OCI-LY1 (cell line): ENCODE measurements at regions not wholly inside any gene's neighbourhood (a gene's known extent, or its start where the extent isn't known, plus 50 kb on each side); places are given as distances from the start of the nearest gene placed in this dataset.
"Not testable (repeated sequence)": the region's sequence is repeated elsewhere in the genome, so short reads cannot be mapped to it uniquely, and the experiment has no call there.

ENCODE experiments used
- H2AFZ ChIP-seq: fragments of 200-600 bp; sonication (generic), shearing (Covaris generic); 2 replicates; pipeline ENCODE4 v1.6.0; 2014; ENCODE audit warnings: antibody characterized with exemption, mild to moderate bottlenecking, low read length
- H3F3A ChIP-seq: fragments of 200-600 bp; sonication (generic), shearing (Covaris generic); 2 replicates; pipeline ENCODE4 v1.6.0; 2014; ENCODE audit warnings: mild to moderate bottlenecking, antibody characterized with exemption, low read length, moderate library complexity; ENCODE audit not compliant: insufficient read depth
- H3K27ac ChIP-seq: fragments of 200-600 bp; sonication (generic); 2 replicates; pipeline ENCODE4 v1.5.1; 2014; ENCODE audit warnings: low read length, mixed run types, mild to moderate bottlenecking, low read depth; ENCODE audit not compliant: poor library complexity, severe bottlenecking
- H3K27me3 ChIP-seq: fragments of 200-600 bp; sonication (generic); 2 replicates; pipeline ENCODE4 v1.6.0; 2014; ENCODE audit warnings: antibody characterized with exemption, mild to moderate bottlenecking, low read length, moderate library complexity; ENCODE audit not compliant: insufficient read depth
- H3K36me3 ChIP-seq: fragments of 200-600 bp; sonication (generic); 2 replicates; pipeline ENCODE4 v1.6.1; 2014; ENCODE audit warnings: mild to moderate bottlenecking, antibody characterized with exemption, low read length, moderate library complexity, mixed read lengths; ENCODE audit not compliant: insufficient read depth
- H3K4me1 ChIP-seq: fragments of 200-600 bp; sonication (generic); 2 replicates; pipeline ENCODE4 v1.5.1; 2014; ENCODE audit warnings: mild to moderate bottlenecking, low read length, moderate library complexity; ENCODE audit not compliant: insufficient read depth, severe bottlenecking
- H3K4me2 ChIP-seq: fragments of 200-600 bp; sonication (generic), shearing (Covaris generic); 2 replicates; pipeline ENCODE4 v1.6.1; 2014; ENCODE audit warnings: low read length
- H3K4me3 ChIP-seq: fragments of 200-600 bp; sonication (generic); 2 replicates; pipeline ENCODE4 v1.5.1; 2014; ENCODE audit warnings: low read length, low read depth, mild to moderate bottlenecking, mixed read lengths; ENCODE audit not compliant: poor library complexity, severe bottlenecking
- H3K79me2 ChIP-seq: fragments of 200-600 bp; shearing (Covaris generic); 2 replicates; pipeline ENCODE4 v1.6.1; 2016; ENCODE audit warnings: mixed run types, low read length, mixed read lengths; ENCODE audit not compliant: insufficient read depth
- H3K9ac ChIP-seq: fragments of 200-600 bp; sonication (generic), shearing (Covaris generic); 2 replicates; pipeline ENCODE4 v1.6.1; 2014; ENCODE audit warnings: mild to moderate bottlenecking, low read length, mixed read lengths
- H3K9me2 ChIP-seq: fragments of 200-600 bp; sonication (generic), shearing (Covaris generic); 2 replicates; pipeline ENCODE4 v1.6.1; 2014; ENCODE audit warnings: low read depth, mild to moderate bottlenecking, low read length, mixed read lengths
- H3K9me3 ChIP-seq: fragments of 200-600 bp; shearing (Covaris generic); 2 replicates; pipeline ENCODE4 v1.6.1; 2014; ENCODE audit warnings: low read length, mixed read lengths
- H4K20me1 ChIP-seq: fragments of 200-600 bp; sonication (generic), shearing (Covaris generic); 2 replicates; pipeline ENCODE4 v1.6.0; 2016; ENCODE audit warnings: mild to moderate bottlenecking, low read length; ENCODE audit not compliant: insufficient read depth
- EZH2 ChIP-seq: fragments of 200-600 bp; sonication (generic), shearing (Covaris generic); IDR thresholded peaks from 2 replicates; pipeline ENCODE4 v1.8.0; 2017; ENCODE audit warnings: borderline replicate concordance, mixed run types, mild to moderate bottlenecking, antibody characterized with exemption, low read length, moderate library complexity, mixed read lengths
- TF ChIP-seq, protein P1 (sequence below): fragments of 200-600 bp; sonication (generic), shearing (Covaris generic); IDR thresholded peaks from 2 replicates; pipeline ENCODE4 v1.5.1; 2017; ENCODE audit warnings: mild to moderate bottlenecking, antibody characterized with exemption, low read length, moderate library complexity, mixed read lengths

DNA sequence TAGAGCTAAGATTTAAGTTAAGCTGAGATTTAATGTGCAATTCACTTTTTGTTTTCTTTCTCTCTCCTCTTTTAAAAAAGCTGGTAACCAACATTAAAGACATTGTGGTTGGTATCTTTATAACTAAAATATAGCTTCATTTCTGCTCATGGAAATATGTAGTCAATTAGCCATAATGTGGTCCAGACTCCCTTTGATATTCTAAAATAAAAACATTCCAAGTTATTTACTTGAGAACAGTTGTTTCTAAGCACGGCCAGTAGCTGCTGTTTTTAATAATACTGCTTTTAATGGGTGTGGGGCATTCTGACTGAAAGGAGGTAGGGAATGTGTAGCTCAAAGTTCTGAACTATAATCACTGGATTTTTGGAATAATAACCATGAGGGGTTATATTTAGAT, 183.3 kb upstream of the FBXO11 start:
- TF ChIP-seq, protein P1, sequence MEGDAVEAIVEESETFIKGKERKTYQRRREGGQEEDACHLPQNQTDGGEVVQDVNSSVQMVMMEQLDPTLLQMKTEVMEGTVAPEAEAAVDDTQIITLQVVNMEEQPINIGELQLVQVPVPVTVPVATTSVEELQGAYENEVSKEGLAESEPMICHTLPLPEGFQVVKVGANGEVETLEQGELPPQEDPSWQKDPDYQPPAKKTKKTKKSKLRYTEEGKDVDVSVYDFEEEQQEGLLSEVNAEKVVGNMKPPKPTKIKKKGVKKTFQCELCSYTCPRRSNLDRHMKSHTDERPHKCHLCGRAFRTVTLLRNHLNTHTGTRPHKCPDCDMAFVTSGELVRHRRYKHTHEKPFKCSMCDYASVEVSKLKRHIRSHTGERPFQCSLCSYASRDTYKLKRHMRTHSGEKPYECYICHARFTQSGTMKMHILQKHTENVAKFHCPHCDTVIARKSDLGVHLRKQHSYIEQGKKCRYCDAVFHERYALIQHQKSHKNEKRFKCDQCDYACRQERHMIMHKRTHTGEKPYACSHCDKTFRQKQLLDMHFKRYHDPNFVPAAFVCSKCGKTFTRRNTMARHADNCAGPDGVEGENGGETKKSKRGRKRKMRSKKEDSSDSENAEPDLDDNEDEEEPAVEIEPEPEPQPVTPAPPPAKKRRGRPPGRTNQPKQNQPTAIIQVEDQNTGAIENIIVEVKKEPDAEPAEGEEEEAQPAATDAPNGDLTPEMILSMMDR: no peak
- TF ChIP-seq EZH2: no peak
- Histone ChIP-seq H3K36me3 (no peaks in the 10 kb centered on the region), H3K9me3 (no peaks in the 10 kb centered on the region), H3K9me2 (no peaks in the 10 kb centered on the region), H4K20me1 (no peaks in the 10 kb centered on the region), H3K4me3 (no peak overlapping the region), H2AFZ (no peak overlapping the region), H3K27me3 (no peaks in the 10 kb centered on the region), H3F3A (no peaks in the 10 kb centered on the region), H3K27ac (no peak overlapping the region), H3K9ac (no peak overlapping the region), H3K79me2 (no peaks in the 10 kb centered on the region), H3K4me2 (no peak overlapping the region), H3K4me1 (no peaks in the 10 kb centered on the region)

DNA sequence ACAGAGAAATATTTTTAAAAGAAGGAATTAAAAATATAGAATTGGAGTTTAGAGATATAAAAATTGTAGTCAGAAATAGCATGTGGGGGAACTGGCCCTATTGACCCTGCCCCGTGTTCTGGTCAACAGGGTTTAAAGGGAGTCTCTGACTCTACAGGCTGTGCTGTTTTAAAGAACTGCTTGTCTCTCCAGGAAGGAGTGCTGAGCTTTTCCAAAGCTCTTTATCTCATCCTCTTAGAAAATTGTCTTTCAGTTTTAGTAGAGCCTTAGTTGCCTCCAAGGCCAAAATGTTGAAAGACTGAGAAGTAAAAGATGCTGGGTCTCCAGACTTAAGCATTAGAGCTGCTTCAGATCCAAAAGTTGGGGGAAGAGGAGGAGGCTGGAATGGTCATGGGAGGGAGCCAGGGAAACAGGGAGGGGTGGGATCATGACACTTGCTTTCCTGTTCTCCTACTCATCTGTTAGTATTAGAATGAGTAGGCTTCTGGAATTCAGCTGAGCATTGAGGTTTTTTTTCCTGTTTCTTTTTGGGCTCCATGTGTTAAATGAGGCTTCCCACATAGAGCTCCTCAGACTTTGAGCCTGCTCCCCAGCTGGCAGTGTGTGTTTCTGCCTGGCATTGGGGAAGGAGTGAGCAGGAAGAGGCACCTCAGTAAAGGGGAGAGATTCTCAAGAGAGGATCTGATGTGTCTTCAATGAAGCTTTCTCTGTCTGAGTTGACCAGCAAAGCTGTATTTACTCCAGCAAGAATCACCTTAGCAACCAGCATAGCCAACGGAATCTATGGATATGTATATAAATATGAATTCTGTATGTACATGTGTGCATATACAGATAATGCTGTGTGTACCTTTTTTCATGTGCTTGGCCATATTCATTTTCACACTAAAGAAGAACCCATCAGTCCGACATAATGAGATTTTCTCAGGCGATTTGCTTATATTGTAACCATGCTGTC, 186.8 kb upstream of the FBXO11 start:
- Histone ChIP-seq H3K9me2 (no peaks in the 10 kb centered on the region), H3K36me3 (no peaks in the 10 kb centered on the region), H3K79me2 (no peaks in the 10 kb centered on the region), H3K27me3 (no peaks in the 10 kb centered on the region), H3K9me3 (no peaks in the 10 kb centered on the region), H3K4me3 (no peak overlapping the region), H3K27ac (no peak overlapping the region), H4K20me1 (no peaks in the 10 kb centered on the region), H3K9ac (no peak overlapping the region), H2AFZ (no peak overlapping the region), H3F3A (no peaks in the 10 kb centered on the region), H3K4me2 (no peak overlapping the region), H3K4me1 (no peaks in the 10 kb centered on the region)
- TF ChIP-seq EZH2: no peak
- TF ChIP-seq, protein P1: no peak

DNA sequence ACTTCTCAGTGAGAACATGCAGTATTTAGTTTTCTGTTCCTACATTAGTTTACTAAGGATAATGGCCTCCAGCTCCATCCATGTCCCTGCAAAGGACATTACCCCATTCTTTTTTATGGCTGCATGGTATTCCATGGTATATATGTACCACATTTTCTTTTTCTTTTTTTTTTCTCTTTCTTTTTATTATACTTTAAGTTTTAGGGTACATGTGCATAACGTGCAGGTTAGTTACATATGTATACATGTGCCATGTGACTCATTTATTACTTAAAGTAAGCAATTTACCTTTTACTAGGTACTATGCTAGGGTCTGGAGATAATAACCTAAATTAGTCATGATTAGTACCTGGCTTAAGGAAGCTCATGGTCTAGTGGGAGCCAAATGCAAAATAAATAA, 190.5 kb upstream of the FBXO11 start:
- not testable (repeated sequence) for H3K9me2 ChIP-seq, H4K20me1 ChIP-seq, H3K4me2 ChIP-seq, H3K4me1 ChIP-seq, H3K27me3 ChIP-seq, H3K4me3 ChIP-seq, H3K79me2 ChIP-seq, H3K36me3 ChIP-seq, H2AFZ ChIP-seq, H3K27ac ChIP-seq, H3K9me3 ChIP-seq, H3F3A ChIP-seq, H3K9ac ChIP-seq

- no peak for TF ChIP-seq EZH2
- TF ChIP-seq, protein P1: no peak
- Histone ChIP-seq H3K9me2 (no peaks in the 10 kb centered on the region), H3K4me2 (no peak overlapping the region), H3K9ac (no peak overlapping the region), H3K36me3 (no peaks in the 10 kb centered on the region), H3K27me3 (no peaks in the 10 kb centered on the region), H4K20me1 (no peaks in the 10 kb centered on the region), H3K4me1 (no peaks in the 10 kb centered on the region), H3K79me2 (no peaks in the 10 kb centered on the region), H3K4me3 (no peak overlapping the region), H3K9me3 (no peaks in the 10 kb centered on the region), H3K27ac (no peak overlapping the region), H3F3A (no peaks in the 10 kb centered on the region), H2AFZ (no peak overlapping the region)
These were observed 192.2 kb upstream of the FBXO11 start for GRCh38 chr2:48098539-48098938.
